Breast epithelium (tissue), 4 donors: ENCODE measurements at regions not wholly inside any gene's neighbourhood (a gene's known extent, or its start where the extent isn't known, plus 50 kb on each side); places are given as distances from the start of the nearest gene placed in this dataset.

ENCODE experiments used
- DNase-seq, 2 donors: peaks; one replicate each; pipeline ENCODE4 v3.0.0-alpha.2; 2019; ENCODE audit warnings: low spot score in 2 of 2
- H3K27ac ChIP-seq, 2 donors: fragments of 200-600 bp; sonication (generic) in 1 of 2; one replicate each; pipeline ENCODE4 v1.5.1; 2016 to 2019; ENCODE audit warnings: mild to moderate bottlenecking in 1 of 2
- H3K27me3 ChIP-seq, 2 donors: fragments of 200-600 bp; sonication (generic) in 1 of 2; one replicate each; pipeline versions ENCODE4 v1.5.1 to v1.6.0; 2017 to 2019; ENCODE audit warnings: control low read depth in 1 of 2, mild to moderate bottlenecking in 1 of 2
- H3K36me3 ChIP-seq: fragments of 200-600 bp; one replicate; pipeline ENCODE4 v1.5.1; 2019
- H3K4me1 ChIP-seq, 2 donors: fragments of 200-600 bp; sonication (generic); one replicate each; pipeline ENCODE4 v1.5.1; 2016 to 2019; ENCODE audit warnings: control low read depth in 1 of 2
- H3K4me3 ChIP-seq, 3 donors: fragments of 200-600 bp; sonication (generic); 1 replicate in 2 of 3; 2 replicates in 1 of 3; pipeline ENCODE4 v1.5.1; 2016 to 2019; ENCODE audit warnings: mild to moderate bottlenecking in 3 of 3, moderate library complexity in 2 of 3
- H3K9me3 ChIP-seq, 2 donors: fragments of 200-600 bp; sonication (generic) in 1 of 2; one replicate each; pipeline ENCODE4 v1.5.1; 2016 to 2019; ENCODE audit warnings: control low read depth in 1 of 2
- CTCF ChIP-seq, 3 donors: fragments of 450-650 bp; IDR thresholded peaks; one replicate each; pipeline ENCODE4 v1.5.1; 2016 to 2017; ENCODE audit warnings: antibody characterized with exemption in 3 of 3, mild to moderate bottlenecking in 3 of 3, moderate library complexity in 3 of 3
- POLR2A ChIP-seq: fragments of 450-650 bp; IDR thresholded peaks from one replicate; pipeline ENCODE4 v1.6.1; 2016; ENCODE audit warnings: antibody characterized with exemption, mild to moderate bottlenecking, moderate library complexity
- POLR2AphosphoS5 ChIP-seq, 3 donors: sonication (generic); formaldehyde crosslinking; IDR thresholded peaks; one replicate each; pipeline ENCODE4 v1.6.1; 2017; ENCODE audit warnings: antibody characterized with exemption in 3 of 3
- intact Hi-C: fragments of 100-400 bp; cut with DNase I; formaldehyde crosslinking; loops from one replicate; pipeline ENCODE4 v1.15.1; 2023; ENCODE audit warnings: low total_unique reads

- DNase-seq = no peak
- no peaks in the 10 kb centered on the region for H3K27me3 ChIP-seq
- no peaks in the 10 kb centered on the region for H3K36me3 ChIP-seq
- intact Hi-C loops = no loop called here
- TF ChIP-seq POLR2A = no peak
- TF ChIP-seq POLR2AphosphoS5 (IDR thresholded peaks at IDR 0.05) = no peak
- no peak for TF ChIP-seq CTCF (IDR thresholded peaks at IDR 0.05)
- H3K4me1 ChIP-seq = no peaks in the 10 kb centered on the region
- no peak overlapping the region for H3K4me3 ChIP-seq
- H3K27ac ChIP-seq = peak overlapping the region in 1 of 2 donors; percentile 26
- H3K9me3 ChIP-seq = no peaks in the 10 kb centered on the region
These were observed 275.4 kb upstream of the TCF4 start for GRCh38 chr18:55863391-55863706.

- TF ChIP-seq CTCF (IDR thresholded peaks at IDR 0.05) = no peak
- no peak for TF ChIP-seq POLR2AphosphoS5 (IDR thresholded peaks at IDR 0.05)
- TF ChIP-seq POLR2A = no peak
- no peak overlapping the region for H3K4me3 ChIP-seq
- H3K27me3 ChIP-seq = no peaks in the 10 kb centered on the region
- no peaks in the 10 kb centered on the region for H3K4me1 ChIP-seq
- H3K36me3 ChIP-seq = no peaks in the 10 kb centered on the region
- DNase-seq = no peak
- no peaks in the 10 kb centered on the region for H3K9me3 ChIP-seq
- H3K27ac ChIP-seq = no peak overlapping the region
- intact Hi-C loops = no loop called here
These were observed 274.9 kb upstream of the TCF4 start for GRCh38 chr18:55862693-55863390.

GRCh38 chr18:55861266-55861665, 273.3 kb upstream of the TCF4 start:
- Histone ChIP-seq H3K4me1 (no peaks in the 10 kb centered on the region), H3K27me3 (no peaks in the 10 kb centered on the region), H3K27ac (no peak overlapping the region), H3K36me3 (no peaks in the 10 kb centered on the region), H3K9me3 (no peaks in the 10 kb centered on the region), H3K4me3 (no peak overlapping the region)
- DNase-seq = no peak
- TF ChIP-seq POLR2A = no peak
- TF ChIP-seq CTCF (IDR thresholded peaks at IDR 0.05) = peak in 1 of 3 donors; percentile 29
- no peak for TF ChIP-seq POLR2AphosphoS5 (IDR thresholded peaks at IDR 0.05)
- intact Hi-C loops = no loop called here

- intact Hi-C loops = no loop called here
- no peak for DNase-seq
- no peaks in the 10 kb centered on the region for H3K4me1 ChIP-seq
- TF ChIP-seq POLR2A (no peak), POLR2AphosphoS5 (IDR thresholded peaks at IDR 0.05) (no peak), CTCF (IDR thresholded peaks at IDR 0.05) (no peak)
- no peaks in the 10 kb centered on the region for H3K9me3 ChIP-seq
- no peaks in the 10 kb centered on the region for H3K36me3 ChIP-seq
- peak overlapping the region in 2 of 3 donors; percentile 23 to 26 for H3K4me3 ChIP-seq
- no peaks in the 10 kb centered on the region for H3K27me3 ChIP-seq
- no peak overlapping the region for H3K27ac ChIP-seq
These were observed 270.9 kb upstream of the TCF4 start for GRCh38 chr18:55858661-55859515.

GRCh38 chr18:55857956-55858355, 270.0 kb upstream of the TCF4 start:
- no peak for DNase-seq
- no peak for TF ChIP-seq POLR2A
- TF ChIP-seq CTCF (IDR thresholded peaks at IDR 0.05) = no peak
- TF ChIP-seq POLR2AphosphoS5 (IDR thresholded peaks at IDR 0.05) = no peak
- Histone ChIP-seq H3K27ac (no peak overlapping the region), H3K9me3 (no peaks in the 10 kb centered on the region), H3K4me3 (no peak overlapping the region), H3K36me3 (no peaks in the 10 kb centered on the region), H3K4me1 (no peaks in the 10 kb centered on the region), H3K27me3 (no peaks in the 10 kb centered on the region)
- intact Hi-C loops = no loop called here
